Calu3 (cell line): ENCODE measurements at regions not wholly inside any gene's neighbourhood (a gene's known extent, or its start where the extent isn't known, plus 50 kb on each side); places are given as distances from the start of the nearest gene placed in this dataset. TPM values are rescaled to one million over a fixed set of nuclear protein-coding genes. Genes with fewer than 3 reads are reported as not detected.

ENCODE experiments used
- BruUV-seq: library from RNA; stranded (reverse); fragments of 400-500 nt; replicated peaks from 2 replicates; lab custom pipeline; 2021; lab: Mats Ljungman, UMichigan
- CTCF ChIA-PET: fragments of 300-600 bp; sonication (Branson Sonifier 250); formaldehyde crosslinking; loops from one replicate; lab custom pipeline; 2022; ENCODE audit warnings: antibody characterized with exemption; lab: Charles Lee
- DNase-seq: peaks from one replicate; pipeline ENCODE4 v3.0.0; 2022
- H3K27ac Mint-ChIP-seq: one replicate; pipeline ENCODE4 v1.8.0; 2022; ENCODE audit warnings: mixed read lengths; ENCODE audit not compliant: unreplicated experiment
- H3K27me3 Mint-ChIP-seq: one replicate; pipeline ENCODE4 v1.8.0; 2022; ENCODE audit warnings: mixed read lengths; ENCODE audit not compliant: unreplicated experiment
- H3K36me3 Mint-ChIP-seq: one replicate; pipeline ENCODE4 v1.8.0; 2022; ENCODE audit warnings: mild to moderate bottlenecking, moderate library complexity, mixed read lengths; ENCODE audit not compliant: insufficient read depth, unreplicated experiment
- H3K4me1 Mint-ChIP-seq: one replicate; pipeline ENCODE4 v1.8.0; 2022; ENCODE audit warnings: mild to moderate bottlenecking, low read depth, mixed read lengths; ENCODE audit not compliant: unreplicated experiment
- H3K4me3 Mint-ChIP-seq: one replicate; pipeline ENCODE4 v1.8.0; 2022; ENCODE audit warnings: mild to moderate bottlenecking, low read depth, moderate library complexity, mixed read lengths; ENCODE audit not compliant: unreplicated experiment
- H3K9me3 Mint-ChIP-seq: one replicate; pipeline ENCODE4 v1.8.0; 2022; ENCODE audit warnings: low read depth, mixed read lengths; ENCODE audit not compliant: unreplicated experiment
- CTCF ChIP-seq: fragments of 200-600 bp; IDR thresholded peaks from one replicate; pipeline ENCODE4 v1.8.0; 2022; ENCODE audit warnings: antibody characterized with exemption; ENCODE audit not compliant: unreplicated experiment
- intact Hi-C: fragments of 100-400 bp; cut with micrococcal nuclease; formaldehyde crosslinking; loops from one replicate; pipeline ENCODE4 v1.10.0; 2022; ENCODE audit not compliant: unreplicated experiment
- microRNA-seq: library from miRNA; unstranded; fragments of <30 nt; microRNA quantifications from one replicate; pipeline ENCODE4 v1.2.0, GENCODE V29; 2022

GRCh38 chr21:20942523-20942922 lies 55.7 kb upstream of the NCAM2 start:
- Mint-ChIP-seq H3K9me3 (peaks cover 6% of the 10 kb centered on the region), H3K36me3 (no peaks in the 10 kb centered on the region), H3K4me3 (no peak overlapping the region), H3K27me3 (no peaks in the 10 kb centered on the region), H3K27ac (no peak overlapping the region), H3K4me1 (no peaks in the 10 kb centered on the region)
- no peak for DNase-seq
- intact Hi-C loops, result no loop called here
- CTCF ChIA-PET, result no interaction called here
- BruUV-seq, result no TSS peak
- no peak for TF ChIP-seq CTCF

GRCh38 chr21:20943561-20943997 lies 54.6 kb upstream of the NCAM2 start:
- Mint-ChIP-seq H3K9me3 (peaks cover 6% of the 10 kb centered on the region), H3K4me3 (no peak overlapping the region), H3K36me3 (no peaks in the 10 kb centered on the region), H3K27me3 (no peaks in the 10 kb centered on the region), H3K4me1 (no peaks in the 10 kb centered on the region), H3K27ac (no peak overlapping the region)
- CTCF ChIA-PET, result no interaction called here
- intact Hi-C loops, result no loop called here
- TF ChIP-seq CTCF, result no peak
- BruUV-seq, result no TSS peak
- no peak for DNase-seq

GRCh38 chr21:20944139-20944538 lies 54.1 kb upstream of the NCAM2 start:
- no peak for TF ChIP-seq CTCF
- H3K36me3 Mint-ChIP-seq, result no peaks in the 10 kb centered on the region
- CTCF ChIA-PET, result no interaction called here
- no peaks in the 10 kb centered on the region for H3K4me1 Mint-ChIP-seq
- no peak overlapping the region for H3K4me3 Mint-ChIP-seq
- no peak overlapping the region for H3K27ac Mint-ChIP-seq
- no TSS peak for BruUV-seq
- DNase-seq, result no peak
- peaks cover 6% of the 10 kb centered on the region for H3K9me3 Mint-ChIP-seq
- H3K27me3 Mint-ChIP-seq, result no peaks in the 10 kb centered on the region
- intact Hi-C loops, result no loop called here

- no peak overlapping the region for H3K27ac Mint-ChIP-seq
- H3K4me3 Mint-ChIP-seq, result no peak overlapping the region
- no peak for TF ChIP-seq CTCF
- no peaks in the 10 kb centered on the region for H3K4me1 Mint-ChIP-seq
- no TSS peak for BruUV-seq
- no peak for DNase-seq
- H3K9me3 Mint-ChIP-seq, result peaks cover 5% of the 10 kb centered on the region
- intact Hi-C loops, result no loop called here
- no peaks in the 10 kb centered on the region for H3K36me3 Mint-ChIP-seq
- H3K27me3 Mint-ChIP-seq, result no peaks in the 10 kb centered on the region
- CTCF ChIA-PET, result interaction anchor here (0.5 kb wide), 1 partner anchor 246 kb away, joined by 9 read pairs; no protein-coding TSS in a partner anchor
Observed at GRCh38 chr21:20946701-20947100, 51.5 kb upstream of the NCAM2 start.

Small RNAs in the stretch of these regions (microRNA-seq; reads per million reads assigned to microRNA genes)
- gene MIR548X, result not detected
